B cell (primary cell): ENCODE measurements at regions not wholly inside any gene's neighbourhood (a gene's known extent, or its start where the extent isn't known, plus 50 kb on each side); places are given as distances from the start of the nearest gene placed in this dataset.
"Not testable (repeated sequence)": the region's sequence is repeated elsewhere in the genome, so short reads cannot be mapped to it uniquely, and the experiment has no call there.

Experiments used
- ATAC-seq: fragments of 200-7000 bp; cut with Tn5 transposase; one replicate; pipeline ENCODE4 v1.10.0; 2021; ENCODE audit warnings: low read depth, mild to moderate bottlenecking, moderate number of reproducible peaks, moderate library complexity
- CTCF ChIA-PET: fragments of 350-600 bp; sonication (Branson Sonifier 250); formaldehyde crosslinking; loops from one replicate; lab custom pipeline; 2021; ENCODE audit warnings: antibody characterized with exemption, inconsistent platforms; lab: Charles Lee
- POLR2A ChIA-PET: fragments of 350-600 bp; sonication (Branson Sonifier 250); formaldehyde crosslinking; loops from one replicate; lab custom pipeline; 2021; ENCODE audit warnings: antibody characterized with exemption; lab: Charles Lee
- DNase-seq: peaks from one replicate; pipeline ENCODE4 v3.0.0; 2013
- H2AFZ ChIP-seq: 2 replicates; pipeline ENCODE4 v1.6.1; 2012; ENCODE audit warnings: mild to moderate bottlenecking, low read depth, low read length; ENCODE audit not compliant: insufficient read depth, poor library complexity, severe bottlenecking
- H3K27ac ChIP-seq, 2 donors: 1 replicate in 1 of 2; 2 replicates in 1 of 2; pipeline ENCODE4 v1.5.1; 2012 to 2013; ENCODE audit warnings: low read length in 2 of 2, mild to moderate bottlenecking in 2 of 2, moderate library complexity in 1 of 2
- H3K27me3 ChIP-seq, 4 experiments: fragments of 200-600 bp in 1 of 4; sonication (generic) in 1 of 4; replicated peaks in 1 of 4; 1 replicate in 2 of 4; 2 replicates in 2 of 4; pipeline versions ENCODE4 v1.6.1 to v1.7.0; 2013 to 2016; ENCODE audit warnings: low read length in 3 of 4, mild to moderate bottlenecking in 2 of 4, mixed read lengths in 1 of 4, moderate library complexity in 1 of 4; ENCODE audit not compliant: insufficient read depth in 4 of 4, control insufficient read depth in 3 of 4; ENCODE audit errors: control extremely low read depth in 1 of 4
- H3K36me3 ChIP-seq, 2 experiments: replicated peaks in 1 of 2; 1 replicate in 1 of 2; 2 replicates in 1 of 2; pipeline versions ENCODE4 v1.6.1 to v1.7.1; 2013; ENCODE audit warnings: low read length in 1 of 2; ENCODE audit not compliant: insufficient read depth in 2 of 2, control insufficient read depth in 1 of 2; ENCODE audit errors: control extremely low read depth in 1 of 2, extremely low read depth in 1 of 2
- H3K4me1 ChIP-seq, 2 donors: fragments of 200-600 bp in 1 of 2; sonication (generic) in 1 of 2; 1 replicate in 1 of 2; 2 replicates in 1 of 2; pipeline versions ENCODE4 v1.5.1 to v1.6.1; 2013 to 2017; ENCODE audit warnings: low read length in 2 of 2; ENCODE audit not compliant: control insufficient read depth in 2 of 2, insufficient read depth in 2 of 2
- H3K4me2 ChIP-seq: replicated peaks from 2 replicates; pipeline ENCODE3; 2012; ENCODE audit warnings: mild to moderate bottlenecking, low read depth, low read length; ENCODE audit not compliant: poor library complexity, severe bottlenecking
- H3K4me3 ChIP-seq, 5 experiments: fragments of 200-600 bp in 1 of 5; sonication (generic) in 1 of 5; 1 replicate in 3 of 5; 2 replicates in 2 of 5; pipeline versions ENCODE4 v1.5.1 to v1.7.0; 2011 to 2016; ENCODE audit warnings: low read length in 4 of 5, mild to moderate bottlenecking in 4 of 5, low read depth in 2 of 5, control low read depth in 1 of 5, moderate library complexity in 1 of 5; ENCODE audit not compliant: insufficient read depth in 1 of 5; ENCODE audit errors: control extremely low read depth in 1 of 5, extremely low read depth in 1 of 5
- H3K79me2 ChIP-seq: fragments of 200-600 bp; sonication (generic); one replicate; pipeline ENCODE4 v1.6.0; 2016; ENCODE audit warnings: low read length; ENCODE audit not compliant: control insufficient read depth, insufficient read depth
- H3K9ac ChIP-seq: fragments of 200-600 bp; sonication (generic); 2 replicates; pipeline ENCODE4 v1.6.1; 2017; ENCODE audit warnings: mild to moderate bottlenecking, low read length, moderate library complexity
- H3K9me3 ChIP-seq, 3 donors: one replicate each; pipeline versions ENCODE4 v1.6.1 to v1.7.1; 2013; ENCODE audit warnings: low read length in 2 of 3; ENCODE audit not compliant: control insufficient read depth in 2 of 3, insufficient read depth in 1 of 3; ENCODE audit errors: control extremely low read depth in 1 of 3
- H4K20me1 ChIP-seq: 2 replicates; pipeline ENCODE4 v1.6.0; 2012; ENCODE audit warnings: mild to moderate bottlenecking, low read length; ENCODE audit not compliant: insufficient read depth, control insufficient read depth, poor library complexity, severe bottlenecking
- H3K27ac Mint-ChIP-seq: one replicate; pipeline ENCODE4 v1.8.0; 2021; ENCODE audit warnings: mixed read lengths
- H3K27me3 Mint-ChIP-seq: one replicate; pipeline ENCODE4 v1.8.0; 2021; ENCODE audit warnings: mixed read lengths
- H3K4me1 Mint-ChIP-seq: one replicate; pipeline ENCODE4 v1.8.0; 2021; ENCODE audit warnings: mixed read lengths
- H3K4me3 Mint-ChIP-seq: one replicate; pipeline ENCODE4 v1.8.0; 2021; ENCODE audit warnings: mixed read lengths
- H3K9me3 Mint-ChIP-seq: one replicate; pipeline ENCODE4 v1.8.0; 2022; ENCODE audit warnings: mixed read lengths; ENCODE audit not compliant: insufficient read depth
- CTCF ChIP-seq: fragments of 200-600 bp; IDR thresholded peaks from one replicate; pipeline ENCODE4 v1.8.0; 2022; ENCODE audit warnings: antibody characterized with exemption, mild to moderate bottlenecking
- EZH2 ChIP-seq: IDR thresholded peaks from 2 replicates; pipeline ENCODE4 v1.6.1; 2012; ENCODE audit warnings: borderline replicate concordance, low read depth, mild to moderate bottlenecking, moderate library complexity, low read length; ENCODE audit not compliant: insufficient read depth, poor library complexity, severe bottlenecking
- WGBS: methylation state at CpG from one replicate; pipeline ENCODE4 v1.1.5; 2013; ENCODE audit warnings: missing lambda C conversion rate; ENCODE audit not compliant: insufficient coverage; 5-methylcytosine and 5-hydroxymethylcytosine counted together
- intact Hi-C: fragments of 100-400 bp; cut with micrococcal nuclease; formaldehyde crosslinking; loops from one replicate; pipeline ENCODE4 v1.10.0; 2022

DNA sequence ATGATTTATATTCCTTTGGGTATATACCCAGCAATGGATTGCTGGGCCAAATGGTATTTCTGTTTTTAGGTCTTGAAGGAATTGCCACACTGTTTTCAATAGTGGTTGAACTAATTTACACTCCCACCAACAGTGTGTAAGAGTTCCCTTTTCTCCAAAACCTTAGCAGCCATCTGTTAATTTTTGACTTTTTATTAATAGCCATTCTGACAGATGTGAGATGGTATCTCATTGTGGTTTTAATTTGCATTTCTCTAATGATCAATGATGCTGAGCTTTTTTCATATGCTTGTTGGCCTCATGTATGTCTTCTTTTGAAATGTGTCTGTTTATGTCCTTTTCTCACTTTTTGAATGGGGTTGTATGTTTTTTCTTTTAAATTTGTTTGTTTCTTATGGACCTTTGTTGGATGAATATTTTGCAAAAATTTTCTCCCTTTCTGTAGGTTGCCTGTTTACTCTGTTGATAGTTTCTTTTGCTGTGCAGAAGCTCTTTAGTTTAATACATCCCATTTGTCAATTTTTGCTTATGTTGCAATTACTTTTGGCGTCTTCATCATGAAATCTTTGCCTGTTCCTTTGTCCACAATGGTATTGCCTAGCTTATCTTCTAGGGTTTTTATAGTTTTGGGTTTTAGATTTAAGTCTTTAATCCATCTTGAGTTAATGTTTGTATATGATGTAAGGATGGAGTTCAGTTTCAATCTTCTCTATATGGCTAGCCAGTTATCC, 119.7 kb upstream of the XIRP2 start:
- DNase-seq: no peak
- H3K27ac ChIP-seq: no peak overlapping the region
- H2AFZ ChIP-seq: no peak overlapping the region
- Mint-ChIP-seq H3K27me3 (no peaks in the 10 kb centered on the region), H3K4me1 (peaks cover 4% of the 10 kb centered on the region), H3K9me3 (peaks cover 4% of the 10 kb centered on the region), H3K4me3 (no peak overlapping the region), H3K27ac (no peak overlapping the region)
- intact Hi-C loops: no loop called here
- H3K27me3 ChIP-seq: no peaks in the 10 kb centered on the region
- H3K9ac ChIP-seq: no peak overlapping the region
- no CpG with 5 or more reads among the region's 1 CpG for whole genome bisulfite sequencing
- POLR2A ChIA-PET: no interaction called here
- ATAC-seq: no peak
- H3K79me2 ChIP-seq: no peaks in the 10 kb centered on the region
- no peaks in the 10 kb centered on the region for H4K20me1 ChIP-seq
- no peak for TF ChIP-seq CTCF
- no peak for TF ChIP-seq EZH2
- peaks cover 0 to 1% (median 0%) of the 10 kb centered on the region in 3 donors for H3K9me3 ChIP-seq
- no peak overlapping the region for H3K4me3 ChIP-seq
- H3K36me3 ChIP-seq: no peaks in the 10 kb centered on the region
- no peaks in the 10 kb centered on the region for H3K4me1 ChIP-seq
- CTCF ChIA-PET: no interaction called here
- no peak overlapping the region for H3K4me2 ChIP-seq

DNA sequence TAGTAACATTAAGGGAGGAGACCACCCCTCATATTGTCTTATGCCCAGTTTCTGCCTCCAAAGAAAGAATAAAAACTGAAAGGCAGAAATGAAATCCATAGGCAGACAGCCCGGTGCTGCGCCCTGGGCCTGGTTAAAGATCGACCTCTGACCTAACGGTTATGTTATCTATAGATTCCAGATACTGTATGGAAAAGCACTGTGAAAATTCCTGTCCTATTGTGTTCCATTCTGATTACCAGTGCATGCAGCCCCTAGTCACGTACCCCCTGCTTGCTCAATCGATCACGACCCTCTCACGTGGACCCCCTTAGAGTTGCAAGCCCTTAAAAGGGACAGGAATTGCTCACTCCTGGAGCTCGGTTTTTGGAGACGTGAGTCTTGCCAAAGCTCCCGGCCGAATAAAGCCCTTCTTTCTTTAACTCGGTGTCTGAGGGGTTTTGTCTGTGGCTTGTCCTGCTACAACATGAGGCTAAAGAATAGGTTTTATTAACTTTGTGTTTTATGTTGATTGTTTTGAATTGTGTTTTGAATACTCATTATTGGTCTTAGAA, 121.4 kb upstream of the XIRP2 start:
- H3K4me3 Mint-ChIP-seq, intact Hi-C loops, H3K79me2 ChIP-seq, H3K4me1 Mint-ChIP-seq, H3K9me3 Mint-ChIP-seq, H3K36me3 ChIP-seq, H2AFZ ChIP-seq, H3K27ac Mint-ChIP-seq, H3K4me2 ChIP-seq, H3K27ac ChIP-seq, H3K4me1 ChIP-seq, H3K4me3 ChIP-seq, H3K27me3 Mint-ChIP-seq, ATAC-seq, H3K9ac ChIP-seq, H3K9me3 ChIP-seq, H4K20me1 ChIP-seq, DNase-seq, CTCF ChIA-PET, H3K27me3 ChIP-seq: not testable (repeated sequence)
- POLR2A ChIA-PET: interaction anchor here (0.6 kb wide), 1 partner anchor 86 kb away, joined by 3 read pairs; no protein-coding TSS in a partner anchor
- WGBS: 100% methylated on average over 8 of the region's 13 CpGs
